ENCODE measurements at regions not wholly inside any gene's neighbourhood (a gene's known extent, or its start where the extent isn't known, plus 50 kb on each side); places are given as distances from the start of the nearest gene placed in this dataset.

GRCh38 chrX:149262086-149262485 lies 243.0 kb downstream of the IDS start:
- TF ChIP-seq POLR2A (IDR thresholded peaks at IDR 0.05), result no peak
- no peak for TF ChIP-seq CTCF (IDR thresholded peaks at IDR 0.05)
- no peak for TF ChIP-seq POLR2AphosphoS5 (IDR thresholded peaks at IDR 0.05)
- TF ChIP-seq EP300 (IDR thresholded peaks at IDR 0.05), result no peak
- no peaks in the 10 kb centered on the region for H3K27me3 ChIP-seq
- H3K4me1 ChIP-seq, result no peaks in the 10 kb centered on the region
- intact Hi-C loops (cut with DNase I; ENCODE audit: low total_unique reads), result no loop called here
- DNase-seq, result no peak
- H3K4me3 ChIP-seq, result no peak overlapping the region
- 55 to 83% (median 73%) methylated on average over 1 of the region's 1 CpG for WGBS, 5 donors
- no peak overlapping the region for H3K27ac ChIP-seq
- H3K9me3 ChIP-seq, result peaks cover 0 to 8% (median 2%) of the 10 kb centered on the region in 4 donors
- no peaks in the 10 kb centered on the region for H3K36me3 ChIP-seq

- intact Hi-C loops (cut with DNase I; ENCODE audit: low total_unique reads), result no loop called here
- Histone ChIP-seq H3K27me3 (no peaks in the 10 kb centered on the region), H3K36me3 (no peaks in the 10 kb centered on the region), H3K9me3 (no peaks in the 10 kb centered on the region), H3K4me3 (no peak overlapping the region), H3K27ac (no peak overlapping the region), H3K4me1 (no peaks in the 10 kb centered on the region)
- 62 to 83% (median 77%) methylated on average over 2 of the region's 2 CpGs for WGBS, 5 donors
- no peak for DNase-seq
- no peak for TF ChIP-seq EP300 (IDR thresholded peaks at IDR 0.05)
- no peak for TF ChIP-seq CTCF (IDR thresholded peaks at IDR 0.05)
- no peak for TF ChIP-seq POLR2A (IDR thresholded peaks at IDR 0.05)
- no peak for TF ChIP-seq POLR2AphosphoS5 (IDR thresholded peaks at IDR 0.05)
Measured at GRCh38 chrX:149259241-149259640, 245.9 kb downstream of the IDS start.

- H3K4me1 ChIP-seq, result no peaks in the 10 kb centered on the region
- H3K27ac ChIP-seq, result no peak overlapping the region
- no peaks in the 10 kb centered on the region for H3K9me3 ChIP-seq
- intact Hi-C loops (cut with DNase I; ENCODE audit: low total_unique reads), result no loop called here
- 55 to 92% (median 79%) methylated on average over 1 of the region's 1 CpG for WGBS, 5 donors
- DNase-seq, result no peak
- H3K27me3 ChIP-seq, result no peaks in the 10 kb centered on the region
- no peaks in the 10 kb centered on the region for H3K36me3 ChIP-seq
- no peak overlapping the region for H3K4me3 ChIP-seq
- no peak for TF ChIP-seq POLR2AphosphoS5 (IDR thresholded peaks at IDR 0.05)
- TF ChIP-seq POLR2A (IDR thresholded peaks at IDR 0.05), result no peak
Measured at GRCh38 chrX:149255860-149256259, 249.2 kb downstream of the IDS start.

- no peaks in the 10 kb centered on the region for H3K4me1 ChIP-seq
- DNase-seq, result no peak
- H3K27ac ChIP-seq, result no peak overlapping the region
- no peaks in the 10 kb centered on the region for H3K36me3 ChIP-seq
- H3K9me3 ChIP-seq, result no peaks in the 10 kb centered on the region
- TF ChIP-seq POLR2A (IDR thresholded peaks at IDR 0.05) (no peak), CTCF (IDR thresholded peaks at IDR 0.05) (no peak), EP300 (IDR thresholded peaks at IDR 0.05) (no peak), POLR2AphosphoS5 (IDR thresholded peaks at IDR 0.05) (no peak)
- no peaks in the 10 kb centered on the region for H3K27me3 ChIP-seq
- intact Hi-C loops (cut with DNase I; ENCODE audit: low total_unique reads), result no loop called here
- no peak overlapping the region for H3K4me3 ChIP-seq
- 50 to 62% (median 55%) methylated on average over 3 of the region's 3 CpGs for WGBS, 5 donors
Measured at GRCh38 chrX:149248073-149248625, 257.0 kb downstream of the IDS start.

- intact Hi-C loops (cut with DNase I; ENCODE audit: low total_unique reads), result no loop called here
Measured at GRCh38 chrX:149230689-149231088, 274.4 kb downstream of the IDS start.

More at GRCh38 chrX:149230689-149231088, 274.4 kb downstream of the IDS start:
- no peak for DNase-seq
- Histone ChIP-seq H3K4me1 (no peaks in the 10 kb centered on the region), H3K9me3 (peaks cover 0 to 13% (median 5%) of the 10 kb centered on the region in 4 donors), H3K27ac (no peak overlapping the region), H3K36me3 (no peaks in the 10 kb centered on the region), H3K4me3 (no peak overlapping the region), H3K27me3 (no peaks in the 10 kb centered on the region)
- TF ChIP-seq POLR2A (IDR thresholded peaks at IDR 0.05) (no peak), CTCF (IDR thresholded peaks at IDR 0.05) (no peak), EP300 (IDR thresholded peaks at IDR 0.05) (no peak), POLR2AphosphoS5 (IDR thresholded peaks at IDR 0.05) (no peak)
- 44 to 56% (median 51%) methylated on average over 2 of the region's 2 CpGs for WGBS, 5 donors
